ENCODE measurements at regions not wholly inside any gene's neighbourhood (a gene's known extent, or its start where the extent isn't known, plus 50 kb on each side); places are given as distances from the start of the nearest gene placed in this dataset.

DNA sequence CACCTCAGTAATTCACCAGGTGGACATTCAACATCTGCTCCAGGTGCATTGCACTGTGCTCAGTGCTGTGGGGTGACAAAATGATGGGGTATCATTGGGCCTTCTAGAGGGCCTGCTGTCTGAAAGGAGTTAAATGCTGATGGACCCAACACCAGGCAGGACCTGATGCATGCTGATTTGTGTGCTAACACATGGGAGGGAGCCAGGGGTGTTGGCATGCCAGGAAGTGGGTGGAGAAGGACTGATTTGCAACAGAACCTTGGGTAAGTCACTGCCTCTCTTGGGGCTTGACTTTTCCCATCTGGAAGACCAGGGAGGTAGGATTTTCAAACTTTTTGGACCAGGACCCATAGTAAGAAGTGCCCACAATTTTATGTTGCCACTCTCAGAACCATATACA is 57.9 kb upstream of the CXCR4 start:
- TF ChIP-seq, protein P1, sequence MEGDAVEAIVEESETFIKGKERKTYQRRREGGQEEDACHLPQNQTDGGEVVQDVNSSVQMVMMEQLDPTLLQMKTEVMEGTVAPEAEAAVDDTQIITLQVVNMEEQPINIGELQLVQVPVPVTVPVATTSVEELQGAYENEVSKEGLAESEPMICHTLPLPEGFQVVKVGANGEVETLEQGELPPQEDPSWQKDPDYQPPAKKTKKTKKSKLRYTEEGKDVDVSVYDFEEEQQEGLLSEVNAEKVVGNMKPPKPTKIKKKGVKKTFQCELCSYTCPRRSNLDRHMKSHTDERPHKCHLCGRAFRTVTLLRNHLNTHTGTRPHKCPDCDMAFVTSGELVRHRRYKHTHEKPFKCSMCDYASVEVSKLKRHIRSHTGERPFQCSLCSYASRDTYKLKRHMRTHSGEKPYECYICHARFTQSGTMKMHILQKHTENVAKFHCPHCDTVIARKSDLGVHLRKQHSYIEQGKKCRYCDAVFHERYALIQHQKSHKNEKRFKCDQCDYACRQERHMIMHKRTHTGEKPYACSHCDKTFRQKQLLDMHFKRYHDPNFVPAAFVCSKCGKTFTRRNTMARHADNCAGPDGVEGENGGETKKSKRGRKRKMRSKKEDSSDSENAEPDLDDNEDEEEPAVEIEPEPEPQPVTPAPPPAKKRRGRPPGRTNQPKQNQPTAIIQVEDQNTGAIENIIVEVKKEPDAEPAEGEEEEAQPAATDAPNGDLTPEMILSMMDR (IDR thresholded peaks at IDR 0.05): no peak
- TF ChIP-seq POLR2A (IDR thresholded peaks at IDR 0.05): no peak

Data from right lobe of liver (tissue), 4 donors.